OCI-LY3 (cell line): ENCODE measurements at regions not wholly inside any gene's neighbourhood (a gene's known extent, or its start where the extent isn't known, plus 50 kb on each side); places are given as distances from the start of the nearest gene placed in this dataset.

ENCODE experiments used
- H2AFZ ChIP-seq: fragments of 200-600, 300-600 bp; shearing (Covaris generic); 2 replicates; pipeline ENCODE4 v1.6.0; 2014; ENCODE audit warnings: antibody characterized with exemption, low read depth, low read length
- H3K27ac ChIP-seq: fragments of 200-600, 300-600 bp; sonication (generic); 2 replicates; pipeline ENCODE4 v1.5.1; 2014; ENCODE audit warnings: mild to moderate bottlenecking, low read length, moderate library complexity, mixed read lengths
- H3K27me3 ChIP-seq: fragments of 200-600, 300-600 bp; sonication (generic); 2 replicates; pipeline ENCODE4 v1.6.1; 2014; ENCODE audit warnings: low read depth, low read length, mixed read lengths
- H3K36me3 ChIP-seq: fragments of 200-600, 300-600 bp; sonication (generic); replicated peaks from 2 replicates; pipeline ENCODE3; 2014; ENCODE audit warnings: low read depth, low read length, mixed read lengths
- H3K4me1 ChIP-seq: fragments of 300-600, 200-600 bp; sonication (generic); 2 replicates; pipeline ENCODE4 v1.6.1; 2014; ENCODE audit warnings: low read length, mixed read lengths
- H3K4me2 ChIP-seq: fragments of 200-600, 300-600 bp; sonication (generic); 2 replicates; pipeline ENCODE4 v1.6.1; 2014; ENCODE audit warnings: low read length, mixed read lengths
- H3K4me3 ChIP-seq: fragments of 300-600, 200-600 bp; sonication (generic); 2 replicates; pipeline ENCODE4 v1.5.1; 2014; ENCODE audit warnings: antibody characterized with exemption, mild to moderate bottlenecking, low read length, moderate library complexity
- H3K79me2 ChIP-seq: fragments of 300-600, 200-600 bp; shearing (Covaris generic); 2 replicates; pipeline ENCODE4 v1.6.1; 2014; ENCODE audit warnings: mild to moderate bottlenecking, low read length, mixed read lengths
- H3K9ac ChIP-seq: fragments of 300-600, 200-600 bp; shearing (Covaris generic); 2 replicates; pipeline ENCODE4 v1.6.0; 2014; ENCODE audit warnings: mild to moderate bottlenecking, low read length, moderate library complexity
- H3K9me3 ChIP-seq: fragments of 200-600, 300-600 bp; shearing (Covaris generic); 2 replicates; pipeline ENCODE4 v1.6.1; 2014; ENCODE audit warnings: low read length, mixed read lengths; ENCODE audit not compliant: insufficient read depth
- H4K20me1 ChIP-seq: fragments of 200-600, 300-600 bp; sonication (generic); 2 replicates; pipeline ENCODE4 v1.6.1; 2016; ENCODE audit warnings: low read length, mixed read lengths; ENCODE audit not compliant: insufficient read depth
- EZH2phosphoT487 ChIP-seq: fragments of 200-600 bp; shearing (Covaris generic); IDR thresholded peaks from 2 replicates; pipeline ENCODE4 v1.6.1; 2018; ENCODE audit warnings: antibody characterized with exemption, mixed run types, low read depth
- TF ChIP-seq, protein P1 (sequence below): fragments of 200-600, 300-600 bp; sonication (generic); IDR thresholded peaks from 2 replicates; pipeline ENCODE4 v1.5.1; 2014; ENCODE audit warnings: antibody characterized with exemption, low read length, low read depth

DNA sequence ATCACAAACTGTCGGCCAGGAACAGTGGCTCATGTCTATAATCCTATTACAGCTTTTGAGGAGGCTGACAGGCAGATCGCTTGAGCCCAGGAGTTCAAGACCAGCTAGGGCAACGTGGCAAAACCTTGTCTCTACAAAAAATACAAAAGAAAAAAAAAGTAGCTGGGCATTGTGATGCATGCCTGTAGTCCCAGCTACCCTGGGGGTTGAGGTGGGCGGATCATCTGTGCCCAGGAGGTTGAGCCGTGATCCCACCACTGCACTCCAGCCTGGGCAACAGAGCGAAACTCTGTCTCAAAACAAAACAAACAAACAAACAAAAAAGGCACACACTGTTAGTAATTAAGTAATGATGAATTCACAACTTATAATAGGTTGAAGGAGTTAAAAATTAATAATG lies 441.5 kb upstream of the PCDH15 start:
- H3K9me3 ChIP-seq, result no peaks in the 10 kb centered on the region
- H3K4me2 ChIP-seq, result no peak overlapping the region
- H4K20me1 ChIP-seq, result no peaks in the 10 kb centered on the region
- H3K27me3 ChIP-seq, result no peaks in the 10 kb centered on the region
- no peak overlapping the region for H3K4me3 ChIP-seq
- no peak overlapping the region for H3K27ac ChIP-seq
- H3K36me3 ChIP-seq, result no peaks in the 10 kb centered on the region
- no peak overlapping the region for H3K9ac ChIP-seq
- no peak for TF ChIP-seq EZH2phosphoT487
- TF ChIP-seq, protein P1, sequence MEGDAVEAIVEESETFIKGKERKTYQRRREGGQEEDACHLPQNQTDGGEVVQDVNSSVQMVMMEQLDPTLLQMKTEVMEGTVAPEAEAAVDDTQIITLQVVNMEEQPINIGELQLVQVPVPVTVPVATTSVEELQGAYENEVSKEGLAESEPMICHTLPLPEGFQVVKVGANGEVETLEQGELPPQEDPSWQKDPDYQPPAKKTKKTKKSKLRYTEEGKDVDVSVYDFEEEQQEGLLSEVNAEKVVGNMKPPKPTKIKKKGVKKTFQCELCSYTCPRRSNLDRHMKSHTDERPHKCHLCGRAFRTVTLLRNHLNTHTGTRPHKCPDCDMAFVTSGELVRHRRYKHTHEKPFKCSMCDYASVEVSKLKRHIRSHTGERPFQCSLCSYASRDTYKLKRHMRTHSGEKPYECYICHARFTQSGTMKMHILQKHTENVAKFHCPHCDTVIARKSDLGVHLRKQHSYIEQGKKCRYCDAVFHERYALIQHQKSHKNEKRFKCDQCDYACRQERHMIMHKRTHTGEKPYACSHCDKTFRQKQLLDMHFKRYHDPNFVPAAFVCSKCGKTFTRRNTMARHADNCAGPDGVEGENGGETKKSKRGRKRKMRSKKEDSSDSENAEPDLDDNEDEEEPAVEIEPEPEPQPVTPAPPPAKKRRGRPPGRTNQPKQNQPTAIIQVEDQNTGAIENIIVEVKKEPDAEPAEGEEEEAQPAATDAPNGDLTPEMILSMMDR, result no peak
- no peaks in the 10 kb centered on the region for H3K4me1 ChIP-seq
- no peak overlapping the region for H2AFZ ChIP-seq
- H3K79me2 ChIP-seq, result no peaks in the 10 kb centered on the region

DNA sequence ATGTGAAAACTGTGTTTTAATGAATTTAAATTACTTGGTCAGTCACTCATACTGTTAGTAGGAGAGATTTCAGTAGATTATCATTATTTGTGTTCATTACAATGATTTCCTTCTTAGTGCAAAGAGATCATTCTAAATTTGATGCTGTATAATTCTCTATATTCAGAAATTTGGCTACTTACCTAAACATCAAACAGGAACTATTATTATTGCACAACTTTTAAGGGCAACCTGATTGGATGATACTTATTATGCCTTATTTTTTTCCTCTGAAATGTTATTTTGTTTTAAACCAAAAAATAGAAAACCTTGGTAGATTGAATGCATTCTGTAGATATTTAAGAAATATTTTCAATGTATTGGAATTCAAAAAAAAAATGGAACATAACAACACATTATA lies 436.4 kb upstream of the PCDH15 start:
- Histone ChIP-seq H3K4me2 (no peak overlapping the region), H3K36me3 (no peaks in the 10 kb centered on the region)
- no peak for TF ChIP-seq EZH2phosphoT487
- TF ChIP-seq, protein P1, result no peak

DNA sequence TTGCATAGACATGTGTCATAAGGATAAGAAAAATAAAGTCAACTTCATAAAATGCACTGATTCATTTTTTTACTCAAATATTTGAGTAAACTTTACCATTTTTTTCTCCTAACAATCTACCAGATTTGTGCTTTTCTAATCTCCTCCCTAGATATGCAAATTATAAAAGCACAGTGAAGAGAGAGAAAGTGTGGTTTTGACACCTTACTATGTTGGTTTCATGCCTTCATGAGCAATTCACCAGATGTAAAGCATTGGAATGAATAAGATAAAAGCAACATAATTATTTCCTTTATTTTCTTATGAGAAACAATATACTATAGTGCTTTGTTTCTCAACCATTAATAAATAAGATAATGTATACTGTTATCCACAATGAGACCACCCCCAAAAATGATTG lies 432.5 kb upstream of the PCDH15 start:
- Histone ChIP-seq H2AFZ (0 out of 2 replicates have a peak overlapping the region, but pooled peaks have one; percentile 98), H4K20me1 (no peaks in the 10 kb centered on the region), H3K4me1 (peaks cover 12% of the 10 kb centered on the region), H3K27me3 (no peaks in the 10 kb centered on the region), H3K27ac (no peak overlapping the region), H3K9me3 (no peaks in the 10 kb centered on the region), H3K79me2 (no peaks in the 10 kb centered on the region), H3K4me2 (peak overlapping the region; percentile 85), H3K4me3 (peak overlapping the region; percentile 77), H3K36me3 (no peaks in the 10 kb centered on the region), H3K9ac (peak overlapping the region; percentile 40)
- no peak for TF ChIP-seq EZH2phosphoT487
- TF ChIP-seq, protein P1, result no peak

More for the DNA sequence above, 436.4 kb upstream of the PCDH15 start:
- no peaks in the 10 kb centered on the region for H3K27me3 ChIP-seq
- H3K4me1 ChIP-seq, result peaks cover 10% of the 10 kb centered on the region
- no peak overlapping the region for H2AFZ ChIP-seq
- H3K79me2 ChIP-seq, result no peaks in the 10 kb centered on the region
- H3K4me3 ChIP-seq, result no peak overlapping the region
- H4K20me1 ChIP-seq, result no peaks in the 10 kb centered on the region
- no peak overlapping the region for H3K9ac ChIP-seq
- H3K27ac ChIP-seq, result no peak overlapping the region
- H3K9me3 ChIP-seq, result no peaks in the 10 kb centered on the region

DNA sequence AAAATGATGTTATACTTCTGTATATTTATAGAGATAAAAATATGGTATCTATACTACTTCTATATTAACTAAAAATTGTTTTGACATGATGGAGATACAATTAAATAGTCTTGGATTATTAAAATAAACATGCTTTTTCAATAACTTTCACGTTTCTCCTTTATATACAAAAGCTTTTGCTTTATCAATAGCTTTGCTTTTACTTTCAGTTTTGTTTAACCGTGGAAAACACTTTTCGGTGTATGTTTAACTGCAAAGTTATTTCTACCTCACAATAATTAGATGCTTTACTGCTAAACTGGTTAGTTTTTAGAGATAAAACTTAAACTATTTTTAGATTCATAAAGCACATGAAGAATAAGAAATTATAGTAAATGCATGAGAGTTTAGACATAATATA lies 432.1 kb upstream of the PCDH15 start:
- Histone ChIP-seq H3K4me1 (peaks cover 12% of the 10 kb centered on the region), H3K27ac (no peak overlapping the region), H3K36me3 (no peaks in the 10 kb centered on the region), H3K9ac (peak overlapping the region; percentile 40), H3K79me2 (no peaks in the 10 kb centered on the region), H2AFZ (peak overlapping the region; percentile 98; the same call in 1 of the 2 replicates), H3K4me3 (peak overlapping the region; percentile 77), H3K9me3 (no peaks in the 10 kb centered on the region), H3K27me3 (no peaks in the 10 kb centered on the region), H4K20me1 (no peaks in the 10 kb centered on the region), H3K4me2 (peak overlapping the region; percentile 85)
- TF ChIP-seq EZH2phosphoT487, result no peak
- TF ChIP-seq, protein P1, result no peak
